Liver (tissue), 8 donors: ENCODE measurements at regions not wholly inside any gene's neighbourhood (a gene's known extent, or its start where the extent isn't known, plus 50 kb on each side); places are given as distances from the start of the nearest gene placed in this dataset.

Experiments
- DNase-seq: peaks from one replicate; pipeline ENCODE4 v3.0.0-alpha.2; 2017; ENCODE audit warnings: low spot score
- H3K27ac ChIP-seq, 2 donors: one replicate each; pipeline ENCODE4 v1.7.0; 2013; ENCODE audit warnings: inconsistent platforms in 2 of 2, low read length in 2 of 2, control low read depth in 1 of 2, low read depth in 1 of 2, mild to moderate bottlenecking in 1 of 2
- H3K27me3 ChIP-seq, 4 donors: one replicate each; pipeline versions ENCODE4 v1.6.1 to v1.7.0; 2013; ENCODE audit warnings: low read length in 3 of 4, inconsistent platforms in 1 of 4, mild to moderate bottlenecking in 1 of 4, moderate library complexity in 1 of 4; ENCODE audit not compliant: control insufficient read depth in 4 of 4, insufficient read depth in 4 of 4
- H3K36me3 ChIP-seq, 4 donors: one replicate each; pipeline versions ENCODE4 v1.6.1 to v1.7.0; 2013; ENCODE audit warnings: low read length in 3 of 4, mild to moderate bottlenecking in 3 of 4, low read depth in 1 of 4, moderate library complexity in 1 of 4; ENCODE audit not compliant: control insufficient read depth in 4 of 4, insufficient read depth in 3 of 4
- H3K4me1 ChIP-seq, 4 donors: one replicate each; pipeline versions ENCODE4 v1.6.1 to v1.7.0; 2013; ENCODE audit warnings: low read length in 3 of 4, mild to moderate bottlenecking in 3 of 4, moderate library complexity in 1 of 4; ENCODE audit not compliant: control insufficient read depth in 4 of 4, insufficient read depth in 4 of 4
- H3K4me3 ChIP-seq, 3 donors: one replicate each; pipeline versions ENCODE4 v1.6.1 to v1.7.0; 2013; ENCODE audit warnings: low read length in 3 of 3, control low read depth in 1 of 3, low read depth in 1 of 3, mild to moderate bottlenecking in 1 of 3
- H3K9ac ChIP-seq, 2 donors: one replicate each; pipeline ENCODE4 v1.7.0; 2013; ENCODE audit warnings: low read length in 2 of 2, mild to moderate bottlenecking in 2 of 2, moderate library complexity in 2 of 2, control low read depth in 1 of 2, low read depth in 1 of 2
- H3K9me3 ChIP-seq, 4 donors: one replicate each; pipeline versions ENCODE4 v1.6.1 to v1.7.0; 2013; ENCODE audit warnings: low read length in 3 of 4; ENCODE audit not compliant: control insufficient read depth in 4 of 4
- ATF3 ChIP-seq: IDR thresholded peaks from 2 replicates; pipeline ENCODE4 v1.6.1; 2016; ENCODE audit warnings: antibody characterized with exemption
- CTCF ChIP-seq: fragments of 150-350 bp; IDR thresholded peaks from 2 replicates; pipeline ENCODE4 v1.5.1; 2017; ENCODE audit warnings: improper control_type of control experiment, low read depth, low read length; ENCODE audit not compliant: missing input control
- EGR1 ChIP-seq, 2 donors: IDR thresholded peaks; 2 replicates each; pipeline ENCODE4 v1.6.1; 2016 to 2018; ENCODE audit warnings: antibody characterized with exemption in 2 of 2, low read depth in 2 of 2
- FOXA1 ChIP-seq: IDR thresholded peaks from 2 replicates; pipeline ENCODE4 v1.6.1; 2016; ENCODE audit warnings: antibody characterized with exemption
- FOXA2 ChIP-seq: IDR thresholded peaks from 2 replicates; pipeline ENCODE4 v1.6.1; 2016; ENCODE audit warnings: antibody characterized with exemption
- GABPA ChIP-seq, 2 donors: IDR thresholded peaks in 1 of 2; conservative IDR thresholded peaks in 1 of 2; 2 replicates each; pipeline ENCODE4 v1.6.1; 2016; ENCODE audit warnings: antibody characterized with exemption in 2 of 2, mild to moderate bottlenecking in 1 of 2, moderate library complexity in 1 of 2
- HNF4A ChIP-seq, 2 donors: conservative IDR thresholded peaks; 2 replicates each; pipeline ENCODE4 v1.6.1; 2016; ENCODE audit warnings: antibody characterized with exemption in 2 of 2, mild to moderate bottlenecking in 2 of 2
- JUND ChIP-seq, 2 donors: IDR thresholded peaks; 2 replicates each; pipeline ENCODE4 v1.6.1; 2016; ENCODE audit warnings: antibody characterized with exemption in 2 of 2
- MAX ChIP-seq: IDR thresholded peaks from 2 replicates; pipeline ENCODE4 v1.6.1; 2016; ENCODE audit warnings: antibody characterized with exemption
- NR2F2 ChIP-seq: IDR thresholded peaks from 2 replicates; pipeline ENCODE4 v1.6.1; 2016; ENCODE audit warnings: antibody characterized with exemption
- RAD21 ChIP-seq, 2 donors: IDR thresholded peaks; 2 replicates each; pipeline ENCODE4 v1.6.1; 2016; ENCODE audit warnings: antibody characterized with exemption in 2 of 2, mild to moderate bottlenecking in 2 of 2
- RXRA ChIP-seq, 2 donors: IDR thresholded peaks; 2 replicates each; pipeline ENCODE4 v1.6.1; 2017 to 2018; ENCODE audit warnings: antibody characterized with exemption in 2 of 2, mild to moderate bottlenecking in 1 of 2
- SP1 ChIP-seq: IDR thresholded peaks from 2 replicates; pipeline ENCODE4 v1.6.1; 2018; ENCODE audit warnings: antibody characterized with exemption, mild to moderate bottlenecking
- TAF1 ChIP-seq: conservative IDR thresholded peaks from 2 replicates; pipeline ENCODE4 v1.6.1; 2016; ENCODE audit warnings: antibody characterized with exemption, mild to moderate bottlenecking
- YY1 ChIP-seq: IDR thresholded peaks from 2 replicates; pipeline ENCODE4 v1.6.1; 2016; ENCODE audit warnings: antibody characterized with exemption, mild to moderate bottlenecking
- ZBTB33 ChIP-seq: IDR thresholded peaks from 2 replicates; pipeline ENCODE4 v1.6.1; 2016; ENCODE audit warnings: antibody characterized with exemption
- WGBS: extraction: QIAGEN DNeasy Blood & Tissue Kit; methylation state at CpG from one replicate; pipeline ENCODE4 v1.1.7; 2013; 5-methylcytosine and 5-hydroxymethylcytosine counted together
- donor health status: healthy.
- donor health status: healthy.
- donor health status: healthy.
- donor health status: healthy.
- donor health status: healthy.

GRCh38 chr2:21230140-21230539, 106.4 kb downstream of the TDRD15 start:
- Histone ChIP-seq H3K4me3 (no peak overlapping the region), H3K27me3 (peaks cover 0 to 2% (median 0%) of the 10 kb centered on the region in 4 donors), H3K27ac (no peak overlapping the region), H3K4me1 (no peaks in the 10 kb centered on the region), H3K36me3 (no peaks in the 10 kb centered on the region), H3K9me3 (no peaks in the 10 kb centered on the region), H3K9ac (no peak overlapping the region)
- WGBS: 86% methylated on average over 1 of the region's 1 CpG
- TF ChIP-seq TAF1 (no peak), MAX (no peak), EGR1 (IDR thresholded peaks at IDR 0.05; ENCODE audit: low read depth in 2 of 2) (no peak), GABPA (IDR thresholded peaks at IDR 0.05 in 1 of 2, conservative IDR thresholded peaks at IDR 0.05 in 1 of 2) (no peak)
- no peak for DNase-seq

GRCh38 chr2:21231985-21232384, 108.2 kb downstream of the TDRD15 start:
- H3K4me3 ChIP-seq: no peak overlapping the region
- H3K9me3 ChIP-seq: no peaks in the 10 kb centered on the region
- no peak for TF ChIP-seq EGR1 (IDR thresholded peaks at IDR 0.05; ENCODE audit: low read depth in 2 of 2)
- TF ChIP-seq RXRA (IDR thresholded peaks at IDR 0.05): no peak
- no peak for TF ChIP-seq ZBTB33
- TF ChIP-seq JUND (IDR thresholded peaks at IDR 0.05): no peak
- no peak for TF ChIP-seq MAX
- no peak for TF ChIP-seq TAF1
- no peak for TF ChIP-seq NR2F2
- no peak for TF ChIP-seq YY1
- no peak for TF ChIP-seq HNF4A (conservative IDR thresholded peaks at IDR 0.05)
- no peak for TF ChIP-seq GABPA (IDR thresholded peaks at IDR 0.05 in 1 of 2, conservative IDR thresholded peaks at IDR 0.05 in 1 of 2)
- no peak for TF ChIP-seq CTCF
- no peak for TF ChIP-seq SP1
- TF ChIP-seq ATF3: no peak
- TF ChIP-seq RAD21 (IDR thresholded peaks at IDR 0.05): no peak
- no peak for TF ChIP-seq FOXA1
- no peak for TF ChIP-seq FOXA2
- H3K27me3 ChIP-seq: no peaks in the 10 kb centered on the region
- no peaks in the 10 kb centered on the region for H3K4me1 ChIP-seq
- DNase-seq: no peak
- H3K36me3 ChIP-seq: no peaks in the 10 kb centered on the region
- H3K27ac ChIP-seq: no peak overlapping the region
- H3K9ac ChIP-seq: no peak overlapping the region
